SK-N-SH treated with all-trans-retinoic acid at 6 μM for 48 hours (cell line): ENCODE measurements at regions not wholly inside any gene's neighbourhood (a gene's known extent, or its start where the extent isn't known, plus 50 kb on each side); places are given as distances from the start of the nearest gene placed in this dataset.

Source experiments
- ATAC-seq: fragments of 200-7000 bp; cut with Tn5 transposase; 3 replicates; pipeline ENCODE4 v1.9.1; 2020; ENCODE audit warnings: mild to moderate bottlenecking, moderate library complexity
- ARNTL ChIP-seq: fragments of 450-650 bp; formaldehyde crosslinking; IDR thresholded peaks from 2 replicates; pipeline ENCODE4 v1.5.0; 2020; ENCODE audit warnings: low read depth, mild to moderate bottlenecking, moderate library complexity, borderline replicate concordance
- BACH2 ChIP-seq: fragments of 250-450 bp; sonication (Bioruptor Pico); IDR thresholded peaks from 2 replicates; pipeline ENCODE4 v1.9.0; 2021; ENCODE audit warnings: mild to moderate bottlenecking, borderline replicate concordance
- CSDC2 ChIP-seq: fragments of 250-450 bp; sonication (Bioruptor Pico); IDR thresholded peaks from 2 replicates; pipeline ENCODE4 v1.5.0; 2020; ENCODE audit warnings: mild to moderate bottlenecking, moderate library complexity
- ESRRG ChIP-seq: fragments of 250-450 bp; sonication (Bioruptor Pico); IDR thresholded peaks from 2 replicates; pipeline ENCODE4 v1.6.1; 2021; ENCODE audit warnings: mild to moderate bottlenecking
- GLIS3 ChIP-seq: fragments of 250-450 bp; sonication (Bioruptor Pico); IDR thresholded peaks from 2 replicates; pipeline ENCODE4 v1.5.0; 2020; ENCODE audit warnings: mild to moderate bottlenecking, moderate library complexity
- ISL1 ChIP-seq: fragments of 250-450 bp; sonication (Bioruptor Pico); IDR thresholded peaks from 2 replicates; pipeline ENCODE4 v2.1.2; 2022; ENCODE audit warnings: mild to moderate bottlenecking, moderate library complexity
- PATZ1 ChIP-seq: fragments of 250-450 bp; sonication (Bioruptor Pico); IDR thresholded peaks from 2 replicates; pipeline ENCODE4 v1.8.0; 2020; ENCODE audit warnings: mild to moderate bottlenecking, moderate library complexity, borderline replicate concordance
- POU6F1 ChIP-seq: fragments of 250-450 bp; sonication (Bioruptor Pico); IDR thresholded peaks from 2 replicates; pipeline ENCODE4 v1.8.0; 2021; ENCODE audit warnings: low read depth, mild to moderate bottlenecking, moderate library complexity, borderline replicate concordance
- RARB ChIP-seq: fragments of 250-450 bp; sonication (Bioruptor Pico); IDR thresholded peaks from 2 replicates; pipeline ENCODE4 v1.8.0; 2021; ENCODE audit warnings: mild to moderate bottlenecking, moderate library complexity
- TCF4 ChIP-seq: fragments of 250-450 bp; sonication (Bioruptor Pico); IDR thresholded peaks from 2 replicates; pipeline ENCODE4 v1.8.0; 2021; ENCODE audit warnings: mild to moderate bottlenecking, moderate library complexity, borderline replicate concordance
- TOX ChIP-seq: fragments of 250-450 bp; sonication (Bioruptor Pico); IDR thresholded peaks from 2 replicates; pipeline ENCODE4 v1.8.0; 2021; ENCODE audit warnings: mild to moderate bottlenecking, moderate library complexity, borderline replicate concordance
- ZC3H10 ChIP-seq: fragments of 250-450 bp; sonication (Bioruptor Pico); IDR thresholded peaks from 2 replicates; pipeline ENCODE4 v1.5.1; 2021; ENCODE audit warnings: mild to moderate bottlenecking, moderate library complexity
- ZFP3 ChIP-seq: fragments of 250-450 bp; sonication (Bioruptor Pico); IDR thresholded peaks from 2 replicates; pipeline ENCODE4 v1.5.0; 2020; ENCODE audit warnings: mild to moderate bottlenecking, moderate library complexity
- ZFP30 ChIP-seq: fragments of 450-650 bp; formaldehyde crosslinking; IDR thresholded peaks from 2 replicates; pipeline ENCODE4 v1.5.0; 2022; ENCODE audit warnings: mild to moderate bottlenecking, moderate library complexity
- ZNF8 ChIP-seq: fragments of 450-650 bp; formaldehyde crosslinking; IDR thresholded peaks from 2 replicates; pipeline ENCODE4 v1.5.0; 2020; ENCODE audit warnings: mild to moderate bottlenecking, moderate library complexity
- TF ChIP-seq, protein P1 (sequence below): fragments of 250-450 bp; sonication (Bioruptor Pico); IDR thresholded peaks from 2 replicates; pipeline ENCODE4 v1.5.1; 2020; ENCODE audit warnings: low read depth, mild to moderate bottlenecking, moderate library complexity
- TF ChIP-seq, protein P2 (sequence below): fragments of 250-450 bp; sonication (Bioruptor Pico); IDR thresholded peaks from 2 replicates; pipeline ENCODE4 v1.5.0; 2020; ENCODE audit warnings: mild to moderate bottlenecking, moderate library complexity
- TF ChIP-seq, protein P3 (sequence below): fragments of 250-450 bp; sonication (Bioruptor Pico); IDR thresholded peaks from 2 replicates; pipeline ENCODE4 v1.5.1; 2021; ENCODE audit warnings: mild to moderate bottlenecking, moderate library complexity

GRCh38 chr4:11546391-11547175, 117.9 kb upstream of the HS3ST1 start (continued):
- TF ChIP-seq, protein P1, sequence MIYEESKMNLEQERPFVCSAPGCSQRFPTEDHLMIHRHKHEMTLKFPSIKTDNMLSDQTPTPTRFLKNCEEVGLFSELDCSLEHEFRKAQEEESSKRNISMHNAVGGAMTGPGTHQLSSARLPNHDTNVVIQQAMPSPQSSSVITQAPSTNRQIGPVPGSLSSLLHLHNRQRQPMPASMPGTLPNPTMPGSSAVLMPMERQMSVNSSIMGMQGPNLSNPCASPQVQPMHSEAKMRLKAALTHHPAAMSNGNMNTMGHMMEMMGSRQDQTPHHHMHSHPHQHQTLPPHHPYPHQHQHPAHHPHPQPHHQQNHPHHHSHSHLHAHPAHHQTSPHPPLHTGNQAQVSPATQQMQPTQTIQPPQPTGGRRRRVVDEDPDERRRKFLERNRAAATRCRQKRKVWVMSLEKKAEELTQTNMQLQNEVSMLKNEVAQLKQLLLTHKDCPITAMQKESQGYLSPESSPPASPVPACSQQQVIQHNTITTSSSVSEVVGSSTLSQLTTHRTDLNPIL: no peak
- TF ChIP-seq POU6F1 (no peak), ESRRG (CRISPR knock-in tag) (no peak), ARNTL (CRISPR knock-in tag) (no peak), ISL1 (no peak), ZFP3 (CRISPR knock-in tag) (no peak), PATZ1 (no peak), ZFP30 (CRISPR knock-in tag) (no peak)
- TF ChIP-seq, all 23 proteins: peak for 0

GRCh38 chr4:11545651-11546050, 117.0 kb upstream of the HS3ST1 start:
- TF ChIP-seq, protein P2, sequence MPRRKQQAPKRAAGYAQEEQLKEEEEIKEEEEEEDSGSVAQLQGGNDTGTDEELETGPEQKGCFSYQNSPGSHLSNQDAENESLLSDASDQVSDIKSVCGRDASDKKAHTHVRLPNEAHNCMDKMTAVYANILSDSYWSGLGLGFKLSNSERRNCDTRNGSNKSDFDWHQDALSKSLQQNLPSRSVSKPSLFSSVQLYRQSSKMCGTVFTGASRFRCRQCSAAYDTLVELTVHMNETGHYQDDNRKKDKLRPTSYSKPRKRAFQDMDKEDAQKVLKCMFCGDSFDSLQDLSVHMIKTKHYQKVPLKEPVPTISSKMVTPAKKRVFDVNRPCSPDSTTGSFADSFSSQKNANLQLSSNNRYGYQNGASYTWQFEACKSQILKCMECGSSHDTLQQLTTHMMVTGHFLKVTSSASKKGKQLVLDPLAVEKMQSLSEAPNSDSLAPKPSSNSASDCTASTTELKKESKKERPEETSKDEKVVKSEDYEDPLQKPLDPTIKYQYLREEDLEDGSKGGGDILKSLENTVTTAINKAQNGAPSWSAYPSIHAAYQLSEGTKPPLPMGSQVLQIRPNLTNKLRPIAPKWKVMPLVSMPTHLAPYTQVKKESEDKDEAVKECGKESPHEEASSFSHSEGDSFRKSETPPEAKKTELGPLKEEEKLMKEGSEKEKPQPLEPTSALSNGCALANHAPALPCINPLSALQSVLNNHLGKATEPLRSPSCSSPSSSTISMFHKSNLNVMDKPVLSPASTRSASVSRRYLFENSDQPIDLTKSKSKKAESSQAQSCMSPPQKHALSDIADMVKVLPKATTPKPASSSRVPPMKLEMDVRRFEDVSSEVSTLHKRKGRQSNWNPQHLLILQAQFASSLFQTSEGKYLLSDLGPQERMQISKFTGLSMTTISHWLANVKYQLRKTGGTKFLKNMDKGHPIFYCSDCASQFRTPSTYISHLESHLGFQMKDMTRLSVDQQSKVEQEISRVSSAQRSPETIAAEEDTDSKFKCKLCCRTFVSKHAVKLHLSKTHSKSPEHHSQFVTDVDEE (CRISPR knock-in tag): no peak
- TF ChIP-seq ZFP30 (CRISPR knock-in tag): no peak
- no peak for TF ChIP-seq CSDC2 (CRISPR knock-in tag)
- no peak for TF ChIP-seq ZNF8 (CRISPR knock-in tag)
- no peak for TF ChIP-seq ARNTL (CRISPR knock-in tag)
- no peak for TF ChIP-seq POU6F1
- ATAC-seq: no peak

- TF ChIP-seq, protein P2 (CRISPR knock-in tag): no peak
- no peak for TF ChIP-seq GLIS3
- TF ChIP-seq, protein P3, sequence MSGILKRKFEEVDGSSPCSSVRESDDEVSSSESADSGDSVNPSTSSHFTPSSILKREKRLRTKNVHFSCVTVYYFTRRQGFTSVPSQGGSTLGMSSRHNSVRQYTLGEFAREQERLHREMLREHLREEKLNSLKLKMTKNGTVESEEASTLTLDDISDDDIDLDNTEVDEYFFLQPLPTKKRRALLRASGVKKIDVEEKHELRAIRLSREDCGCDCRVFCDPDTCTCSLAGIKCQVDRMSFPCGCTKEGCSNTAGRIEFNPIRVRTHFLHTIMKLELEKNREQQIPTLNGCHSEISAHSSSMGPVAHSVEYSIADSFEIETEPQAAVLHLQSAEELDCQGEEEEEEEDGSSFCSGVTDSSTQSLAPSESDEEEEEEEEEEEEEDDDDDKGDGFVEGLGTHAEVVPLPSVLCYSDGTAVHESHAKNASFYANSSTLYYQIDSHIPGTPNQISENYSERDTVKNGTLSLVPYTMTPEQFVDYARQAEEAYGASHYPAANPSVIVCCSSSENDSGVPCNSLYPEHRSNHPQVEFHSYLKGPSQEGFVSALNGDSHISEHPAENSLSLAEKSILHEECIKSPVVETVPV: no peak
- TF ChIP-seq PATZ1: no peak
- no peak for TF ChIP-seq TCF4 (CRISPR knock-in tag)
- no peak for TF ChIP-seq ISL1
- TF ChIP-seq CSDC2 (CRISPR knock-in tag): no peak
- TF ChIP-seq ZC3H10 (CRISPR knock-in tag): no peak
- no peak for TF ChIP-seq BACH2 (CRISPR knock-in tag)
- no peak for TF ChIP-seq TOX (CRISPR knock-in tag)
- TF ChIP-seq ZFP3 (CRISPR knock-in tag): no peak
- TF ChIP-seq RARB (CRISPR knock-in tag): no peak
- TF ChIP-seq ARNTL (CRISPR knock-in tag): no peak
- ATAC-seq: no peak
Measured at GRCh38 chr4:11544211-11544610, 115.5 kb upstream of the HS3ST1 start.
